Body of pancreas (tissue), 4 donors: ENCODE measurements at regions not wholly inside any gene's neighbourhood (a gene's known extent, or its start where the extent isn't known, plus 50 kb on each side); places are given as distances from the start of the nearest gene placed in this dataset.

Experiments
- ATAC-seq: fragments of 150-250 bp; one replicate; pipeline ENCODE4 v1.9.1; 2016
- DNase-seq, 4 donors: peaks; one replicate each; pipeline ENCODE4 v3.0.0-alpha.2; 2019
- H3K27ac ChIP-seq, 4 donors: fragments of 200-600 bp; sonication (generic); 1 replicate in 3 of 4; 2 replicates in 1 of 4; pipeline versions ENCODE4 v1.5.1 to v1.6.1; 2016 to 2019; ENCODE audit warnings: mild to moderate bottlenecking in 1 of 4, mixed read lengths in 1 of 4, moderate library complexity in 1 of 4
- H3K27me3 ChIP-seq, 2 donors: fragments of 200-600 bp; sonication (generic); one replicate each; pipeline ENCODE4 v1.6.0; 2016; ENCODE audit warnings: mild to moderate bottlenecking in 1 of 2
- H3K36me3 ChIP-seq, 2 donors: fragments of 200-600 bp; sonication (generic); replicated peaks in 1 of 2; 2 replicates each; pipeline ENCODE4 v1.5.1; 2016; ENCODE audit warnings: low read depth in 2 of 2; ENCODE audit not compliant: insufficient read depth in 1 of 2
- H3K4me1 ChIP-seq: fragments of 200-600 bp; sonication (generic); one replicate; pipeline ENCODE4 v1.6.0; 2016
- H3K4me3 ChIP-seq, 2 donors: fragments of 200-600 bp; sonication (generic); 1 replicate in 1 of 2; 2 replicates in 1 of 2; pipeline ENCODE4 v1.5.1; 2016 to 2019
- H3K9me3 ChIP-seq, 3 donors: fragments of 200-600 bp; sonication (generic); 1 replicate in 2 of 3; 2 replicates in 1 of 3; pipeline ENCODE4 v1.5.1; 2016
- POLR2A ChIP-seq, 3 donors: fragments of 450-650 bp; IDR thresholded peaks; one replicate each; pipeline ENCODE4 v1.6.1; 2016; ENCODE audit warnings: antibody characterized with exemption in 3 of 3, mild to moderate bottlenecking in 2 of 3
- WGBS, 2 donors: methylation state at CpG; one replicate each; pipeline ENCODE4 v1.1.5; 2017; 5-methylcytosine and 5-hydroxymethylcytosine counted together
- intact Hi-C: fragments of 100-400 bp; cut with DNase I; formaldehyde crosslinking; loops from one replicate; pipeline ENCODE4 v1.15.1; 2023
- TF ChIP-seq, protein P1 (sequence below), 7 experiments: fragments of 450-650 bp in 4 of 7; fragments of 200-600 bp in 3 of 7; sonication (generic) in 3 of 7; IDR thresholded peaks; one replicate each; pipeline ENCODE4 v1.5.1; 2016 to 2019; ENCODE audit warnings: antibody characterized with exemption in 7 of 7

DNA sequence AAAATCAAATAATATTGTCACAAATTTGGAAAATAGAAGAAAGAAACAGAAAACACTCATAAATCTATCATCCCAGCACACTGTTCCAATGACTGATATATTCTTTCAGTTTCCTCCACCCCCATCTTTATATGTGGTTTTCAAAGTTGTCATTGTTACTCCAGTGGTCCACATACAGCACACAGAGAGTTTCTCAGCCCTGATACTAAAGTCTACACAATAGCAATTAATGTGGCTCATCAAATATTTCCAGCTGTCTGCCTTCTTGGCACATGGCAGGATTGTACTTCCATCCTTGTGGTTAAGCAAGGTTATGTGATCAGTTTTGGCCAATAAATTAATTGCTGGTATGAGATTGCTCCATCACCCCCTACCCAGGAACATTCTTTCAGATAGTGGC, 221.7 kb downstream of the PDCD6IP start:
- ATAC-seq: no peak
- TF ChIP-seq, protein P1, sequence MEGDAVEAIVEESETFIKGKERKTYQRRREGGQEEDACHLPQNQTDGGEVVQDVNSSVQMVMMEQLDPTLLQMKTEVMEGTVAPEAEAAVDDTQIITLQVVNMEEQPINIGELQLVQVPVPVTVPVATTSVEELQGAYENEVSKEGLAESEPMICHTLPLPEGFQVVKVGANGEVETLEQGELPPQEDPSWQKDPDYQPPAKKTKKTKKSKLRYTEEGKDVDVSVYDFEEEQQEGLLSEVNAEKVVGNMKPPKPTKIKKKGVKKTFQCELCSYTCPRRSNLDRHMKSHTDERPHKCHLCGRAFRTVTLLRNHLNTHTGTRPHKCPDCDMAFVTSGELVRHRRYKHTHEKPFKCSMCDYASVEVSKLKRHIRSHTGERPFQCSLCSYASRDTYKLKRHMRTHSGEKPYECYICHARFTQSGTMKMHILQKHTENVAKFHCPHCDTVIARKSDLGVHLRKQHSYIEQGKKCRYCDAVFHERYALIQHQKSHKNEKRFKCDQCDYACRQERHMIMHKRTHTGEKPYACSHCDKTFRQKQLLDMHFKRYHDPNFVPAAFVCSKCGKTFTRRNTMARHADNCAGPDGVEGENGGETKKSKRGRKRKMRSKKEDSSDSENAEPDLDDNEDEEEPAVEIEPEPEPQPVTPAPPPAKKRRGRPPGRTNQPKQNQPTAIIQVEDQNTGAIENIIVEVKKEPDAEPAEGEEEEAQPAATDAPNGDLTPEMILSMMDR (IDR thresholded peaks at IDR 0.05): no peak

DNA sequence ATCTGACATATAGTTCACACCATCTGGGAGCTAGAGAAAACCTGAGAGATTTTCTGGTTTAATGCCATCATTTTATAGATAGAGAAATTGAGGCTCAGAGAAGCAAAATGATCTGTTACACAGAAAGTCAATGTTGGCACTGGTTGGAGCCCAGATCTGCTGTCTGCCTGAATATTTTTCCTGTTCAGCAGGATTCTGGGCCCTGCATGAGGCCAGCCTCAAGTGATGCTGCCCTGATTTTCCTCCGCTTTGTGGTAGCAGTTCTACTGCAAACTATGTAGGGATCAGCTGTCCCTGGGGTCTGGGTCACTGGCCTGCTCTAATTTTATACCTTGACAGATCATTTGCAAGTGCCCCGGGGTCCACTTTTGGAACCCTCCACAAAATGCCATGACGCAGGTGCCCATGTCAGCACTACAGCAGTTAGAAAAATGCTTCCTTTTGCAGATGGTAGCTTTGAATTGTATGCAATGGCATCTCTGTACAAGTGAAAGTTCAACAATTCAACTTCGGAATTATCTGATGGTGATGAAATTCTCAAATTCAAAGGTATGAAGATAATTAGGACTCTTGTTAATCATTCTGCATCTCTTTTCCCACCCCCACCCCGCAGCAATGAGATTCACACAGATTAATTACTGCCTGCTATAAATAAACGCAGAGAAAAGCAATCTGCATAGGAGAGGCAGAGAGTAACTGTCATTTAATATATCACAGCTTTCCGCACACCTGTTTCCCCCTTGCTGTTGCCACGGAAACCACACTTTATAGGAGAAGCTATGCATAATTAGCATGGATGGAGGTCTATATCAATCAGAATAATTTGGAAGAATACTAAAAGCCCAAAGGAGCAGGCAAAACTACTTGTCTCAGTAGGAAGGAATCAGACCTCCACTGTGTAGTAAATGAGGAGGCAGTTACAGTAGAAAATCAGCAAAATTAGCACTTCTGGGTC, 222.6 kb downstream of the PDCD6IP start:
- Histone ChIP-seq H3K9me3 (no peaks in the 10 kb centered on the region), H3K27ac (no peak overlapping the region), H3K4me1 (no peaks in the 10 kb centered on the region), H3K4me3 (no peak overlapping the region), H3K36me3 (no peaks in the 10 kb centered on the region), H3K27me3 (no peaks in the 10 kb centered on the region)
- intact Hi-C loops: no loop called here
- DNase-seq (no peak), ATAC-seq (no peak)
- 38 to 55% methylated on average over 8 of the region's 8 CpGs for WGBS, 2 donors
- no peak for TF ChIP-seq POLR2A (IDR thresholded peaks at IDR 0.05)
- TF ChIP-seq, protein P1 (IDR thresholded peaks at IDR 0.05): no peak

More for the DNA sequence above, 221.7 kb downstream of the PDCD6IP start:
- Histone ChIP-seq H3K27ac (no peak overlapping the region), H3K4me1 (no peaks in the 10 kb centered on the region), H3K9me3 (no peaks in the 10 kb centered on the region), H3K27me3 (no peaks in the 10 kb centered on the region), H3K36me3 (no peaks in the 10 kb centered on the region), H3K4me3 (no peak overlapping the region)
- no peak for DNase-seq
- intact Hi-C loops: no loop called here

DNA sequence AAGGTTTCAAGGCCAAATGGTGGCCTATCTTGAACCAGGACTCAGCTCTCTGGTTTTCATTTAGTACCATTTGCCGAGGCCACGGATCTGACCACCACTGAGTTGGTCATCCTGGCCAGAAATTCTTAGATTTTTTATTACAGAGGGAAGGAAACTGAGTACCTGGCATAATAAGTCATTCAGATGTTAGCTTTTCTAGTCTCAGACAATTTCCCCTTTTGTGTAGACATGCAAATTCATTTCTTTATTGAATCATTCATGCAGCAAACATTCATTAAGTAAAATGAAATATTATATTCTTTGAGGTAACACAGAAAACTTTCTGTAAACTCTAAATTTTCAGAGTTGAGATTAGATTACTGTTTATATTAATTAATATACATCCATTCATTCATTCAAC, 223.7 kb downstream of the PDCD6IP start:
- no peaks in the 10 kb centered on the region for H3K9me3 ChIP-seq
- H3K4me1 ChIP-seq: no peaks in the 10 kb centered on the region
- WGBS, 2 donors: 69 to 83% methylated on average over 2 of the region's 2 CpGs
- no peak overlapping the region for H3K4me3 ChIP-seq
- ATAC-seq (no peak), DNase-seq (no peak)
- no peak overlapping the region for H3K27ac ChIP-seq
- no peaks in the 10 kb centered on the region for H3K36me3 ChIP-seq
- H3K27me3 ChIP-seq: no peaks in the 10 kb centered on the region
- no peak for TF ChIP-seq POLR2A (IDR thresholded peaks at IDR 0.05)
- TF ChIP-seq, protein P1 (IDR thresholded peaks at IDR 0.05): no peak
- intact Hi-C loops: no loop called here

DNA sequence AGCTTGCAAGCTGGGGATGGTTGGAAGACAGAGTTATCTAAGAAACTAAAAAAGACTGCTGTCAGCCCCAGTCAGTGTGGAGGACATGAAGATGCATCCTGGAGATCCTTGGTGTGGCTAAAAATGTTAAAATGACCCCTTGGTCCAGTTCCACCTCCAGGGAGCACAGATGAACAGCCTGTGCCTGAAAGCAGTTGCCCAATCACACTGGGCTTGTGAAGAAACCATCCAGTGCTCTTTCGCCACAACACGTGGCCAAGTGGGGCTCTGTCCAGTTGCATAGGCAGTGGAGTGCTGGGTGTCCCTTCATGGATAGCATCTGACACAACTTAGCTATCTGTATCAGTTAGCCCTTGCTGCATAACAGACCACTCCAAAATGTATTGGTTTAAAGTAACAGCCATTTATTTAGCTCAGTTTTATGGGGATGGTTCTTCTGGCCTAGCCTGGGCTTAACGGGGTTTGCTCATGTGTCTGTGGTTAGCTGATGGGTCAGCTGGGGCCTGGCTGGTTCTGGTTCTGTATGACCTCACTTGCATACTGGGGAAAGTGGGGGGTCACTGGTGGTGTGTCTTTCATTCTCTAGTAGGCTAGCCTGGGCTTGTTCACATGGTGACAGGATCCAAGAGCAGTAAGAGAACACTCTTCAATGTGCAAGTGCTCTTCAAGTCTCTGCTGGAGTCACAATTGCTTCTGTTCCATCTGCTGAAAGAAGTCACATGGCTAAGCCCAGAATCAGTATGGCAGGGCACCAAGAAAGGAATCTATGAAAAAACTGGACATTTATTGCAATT, 226.2 kb downstream of the PDCD6IP start:
- 72 to 74% methylated on average over 3 of the region's 3 CpGs for WGBS, 2 donors
- Histone ChIP-seq H3K9me3 (no peaks in the 10 kb centered on the region), H3K4me1 (no peaks in the 10 kb centered on the region), H3K4me3 (no peak overlapping the region), H3K36me3 (no peaks in the 10 kb centered on the region), H3K27ac (no peak overlapping the region), H3K27me3 (no peaks in the 10 kb centered on the region)
- intact Hi-C loops: no loop called here
- ATAC-seq: no peak
- TF ChIP-seq, protein P1 (IDR thresholded peaks at IDR 0.05): no peak
- no peak for TF ChIP-seq POLR2A (IDR thresholded peaks at IDR 0.05)
- no peak for DNase-seq
